GM19023 (cell line): ENCODE measurements at regions not wholly inside any gene's neighbourhood (a gene's known extent, or its start where the extent isn't known, plus 50 kb on each side); places are given as distances from the start of the nearest gene placed in this dataset.
"Not testable (repeated sequence)": the region's sequence is repeated elsewhere in the genome, so short reads cannot be mapped to it uniquely, and the experiment has no call there.

ENCODE experiments used
- ATAC-seq: cut with Tn5 transposase; IDR thresholded peaks from one replicate; pipeline ENCODE4 v1.9.1; 2021; ENCODE audit warnings: mild to moderate bottlenecking, moderate library complexity; ENCODE audit not compliant: unreplicated experiment

DNA sequence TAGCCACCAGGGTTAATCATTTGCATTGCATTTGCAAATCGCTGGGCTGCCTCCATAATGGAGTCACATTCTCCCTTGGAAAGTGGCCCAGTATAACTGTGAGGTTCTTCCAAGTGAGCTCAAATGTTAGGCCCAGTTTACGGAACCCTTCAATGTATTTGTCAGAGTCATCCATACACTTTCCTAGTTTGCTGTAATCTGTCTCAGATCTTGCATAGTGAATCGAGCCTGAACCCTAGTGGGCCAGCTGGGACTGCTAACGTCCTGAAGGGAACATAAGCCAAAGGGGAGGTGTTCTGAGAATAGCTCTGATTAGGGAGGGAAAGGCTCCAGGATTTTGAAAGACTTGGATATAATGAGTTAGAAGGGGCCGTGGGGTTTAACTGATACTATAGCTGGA is 406.3 kb downstream of the SLC6A15 start:
- ATAC-seq, result no peak

- ATAC-seq, result peak; percentile 77
Measured at GRCh38 chr12:84502907-84503787, 409.5 kb downstream of the SLC6A15 start.

DNA sequence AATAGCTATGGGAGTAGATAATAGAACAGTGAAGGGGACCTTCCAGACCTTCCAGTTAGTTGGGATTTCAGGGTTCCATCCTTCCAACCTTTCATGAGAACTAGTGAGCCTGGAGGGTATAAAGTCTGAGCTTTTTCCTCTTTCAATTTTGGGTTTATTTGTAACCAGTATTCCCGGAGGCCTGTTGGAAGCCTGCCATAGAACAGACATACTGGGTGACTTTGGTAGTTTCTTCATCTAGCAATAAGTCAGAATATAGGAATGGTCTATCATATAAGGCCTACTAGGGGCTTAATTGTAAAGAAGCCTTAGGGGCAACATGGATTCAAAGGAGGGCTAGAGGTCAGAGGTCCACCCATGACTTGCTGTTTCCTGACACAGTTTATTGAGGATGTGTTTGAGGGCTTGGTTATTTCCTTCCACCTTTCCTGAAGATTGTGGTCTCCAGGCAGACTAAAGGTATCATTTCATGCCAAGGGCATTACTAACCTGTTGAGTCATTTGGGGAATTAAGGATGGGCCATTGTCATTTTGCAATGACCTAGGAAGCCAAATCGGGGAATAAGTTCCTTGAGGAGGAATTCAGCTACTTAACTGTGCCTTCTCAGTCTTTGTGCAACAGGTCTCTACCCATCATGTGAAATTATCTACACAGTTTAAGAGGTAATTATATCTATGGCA is 410.3 kb downstream of the SLC6A15 start:
- no peak for ATAC-seq

GRCh38 chr12:84497819-84498218 is 414.8 kb downstream of the SLC6A15 start:
- no peak for ATAC-seq

DNA sequence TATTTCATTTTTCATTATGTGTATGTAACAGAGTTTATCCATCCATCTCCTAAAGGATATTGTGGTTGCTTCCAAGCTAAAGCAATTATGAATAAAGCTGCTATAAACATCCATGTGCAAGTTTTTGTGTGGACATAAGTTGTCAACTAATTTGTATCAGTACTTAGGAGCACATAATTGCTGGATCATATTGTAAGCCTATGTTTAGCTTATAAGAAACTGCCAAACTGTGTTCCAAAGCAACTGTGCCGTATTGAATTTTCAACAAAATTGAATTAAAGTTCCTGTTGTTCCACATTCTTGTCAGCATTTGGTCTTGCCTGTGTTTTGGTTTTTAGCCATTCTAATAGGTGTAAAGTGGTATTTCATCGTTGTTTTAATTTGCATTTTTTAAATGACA is 416.9 kb downstream of the SLC6A15 start:
- ATAC-seq, result no peak

DNA sequence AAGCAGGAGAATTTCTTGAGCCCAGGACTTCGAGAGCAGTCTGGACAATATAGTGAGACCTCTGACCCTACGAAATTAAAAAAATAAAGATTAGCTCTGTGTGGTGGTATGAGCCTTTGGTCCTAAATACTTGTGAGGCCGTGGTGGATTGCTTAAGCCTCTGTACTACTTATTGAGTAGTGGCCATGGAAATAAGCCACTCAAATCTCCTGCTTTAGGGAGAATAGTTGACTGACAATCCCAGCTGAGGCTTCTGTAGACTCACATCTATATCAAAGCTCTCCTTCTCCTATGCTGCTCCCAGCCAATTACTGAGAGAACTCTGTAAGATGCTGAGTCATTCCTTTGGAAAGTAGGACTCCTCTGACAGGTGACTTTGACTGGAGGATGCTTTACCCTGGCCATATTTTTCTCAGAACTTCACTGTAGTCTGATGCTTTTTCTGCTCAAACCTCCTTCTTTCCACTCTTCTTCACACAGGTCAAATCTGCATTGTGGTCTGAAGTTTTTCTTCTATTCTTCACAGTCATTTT is 420.2 kb downstream of the SLC6A15 start:
- ATAC-seq, result no peak

GRCh38 chr12:84484798-84485197 is 427.8 kb downstream of the SLC6A15 start:
- ATAC-seq, result no peak

DNA sequence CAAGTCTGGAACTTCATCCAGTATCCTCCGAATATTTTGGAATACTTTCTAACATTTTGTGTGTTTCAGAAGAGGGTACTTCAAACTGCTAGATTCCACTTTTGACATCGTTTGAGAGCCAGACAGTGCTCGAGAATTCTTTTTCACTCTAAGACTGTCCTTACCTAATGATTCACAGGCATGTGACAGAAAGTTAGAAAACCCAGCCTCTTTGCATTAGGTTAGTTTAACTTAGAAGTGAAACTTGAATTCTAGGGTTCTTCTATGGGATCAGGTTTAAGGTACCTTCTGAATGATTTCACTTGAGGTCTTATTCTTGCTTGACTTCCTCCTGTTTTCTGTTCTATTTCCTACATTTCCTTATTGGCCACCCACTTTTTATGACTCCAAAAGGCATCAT is 431.8 kb downstream of the SLC6A15 start:
- ATAC-seq, result no peak

- no peak for ATAC-seq
Measured at GRCh38 chr12:84470361-84470760, 442.2 kb downstream of the SLC6A15 start.

- ATAC-seq, result no peak
Measured at GRCh38 chr12:84464616-84465015, 448.0 kb downstream of the SLC6A15 start.

- no peak for ATAC-seq
Measured at GRCh38 chr12:84463741-84464495, 448.7 kb downstream of the SLC6A15 start.

- ATAC-seq, result no peak
Measured at GRCh38 chr12:84455598-84455997, 457.0 kb downstream of the SLC6A15 start.

DNA sequence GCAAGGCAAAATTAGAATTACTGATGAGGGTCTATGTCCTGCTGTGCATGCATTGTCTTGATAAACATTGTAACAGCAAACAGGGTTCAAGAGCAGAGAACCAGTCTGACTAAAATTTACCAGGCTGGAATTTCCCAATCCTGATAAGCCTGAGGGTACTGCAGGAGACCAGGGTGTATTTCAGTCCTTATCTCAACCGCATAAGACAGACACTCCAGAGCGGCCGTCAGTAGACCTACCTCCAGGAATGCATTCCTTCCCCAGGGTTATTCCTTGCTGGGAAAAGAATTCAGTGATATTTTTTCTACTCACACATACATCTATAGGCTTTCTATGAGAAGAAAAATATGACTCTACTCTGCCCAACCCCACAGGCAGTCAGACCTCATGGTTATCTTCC is 466.1 kb downstream of the SLC6A15 start:
- not testable (repeated sequence) for ATAC-seq

DNA sequence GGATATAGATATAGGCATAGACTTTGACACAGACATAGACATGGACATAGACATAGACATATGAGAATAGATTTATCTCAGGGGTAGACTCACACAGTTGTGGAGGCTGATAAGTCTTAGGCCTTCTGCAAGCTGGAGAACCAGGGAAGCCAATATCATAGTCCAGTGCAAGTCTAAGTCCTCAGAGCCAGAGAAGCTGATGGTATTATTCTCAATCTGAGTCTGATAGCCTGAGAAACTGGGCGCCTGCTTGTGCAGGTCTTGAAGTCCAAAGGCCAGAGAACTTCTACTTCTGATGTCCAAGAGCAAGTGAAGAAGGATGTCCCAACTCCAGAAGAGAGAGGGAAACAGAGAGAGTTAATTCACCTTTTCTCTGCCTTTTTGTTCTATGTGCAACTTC is 476.5 kb downstream of the SLC6A15 start:
- ATAC-seq, result no peak

- ATAC-seq, result no peak
Measured at GRCh38 chr12:84435682-84436081, 476.9 kb downstream of the SLC6A15 start.

DNA sequence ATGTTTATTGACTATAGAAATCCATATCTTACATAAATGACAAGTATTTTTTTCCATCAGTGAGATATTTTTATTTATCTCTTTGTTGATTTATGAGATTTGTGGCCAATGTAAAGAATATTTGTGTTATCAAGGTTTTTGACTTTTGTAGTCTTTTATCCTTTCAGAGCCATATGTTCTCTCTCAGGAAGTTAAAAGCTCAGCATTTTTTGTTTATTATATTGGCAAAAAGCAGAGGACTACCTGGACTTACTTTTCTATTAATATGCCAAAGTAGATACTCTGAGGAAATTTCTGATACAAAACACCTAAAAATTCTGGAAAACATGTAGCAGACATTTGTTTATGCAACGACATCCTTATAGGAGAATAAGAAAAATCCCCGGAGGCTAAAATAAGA is 490.3 kb downstream of the SLC6A15 start:
- ATAC-seq, result no peak

DNA sequence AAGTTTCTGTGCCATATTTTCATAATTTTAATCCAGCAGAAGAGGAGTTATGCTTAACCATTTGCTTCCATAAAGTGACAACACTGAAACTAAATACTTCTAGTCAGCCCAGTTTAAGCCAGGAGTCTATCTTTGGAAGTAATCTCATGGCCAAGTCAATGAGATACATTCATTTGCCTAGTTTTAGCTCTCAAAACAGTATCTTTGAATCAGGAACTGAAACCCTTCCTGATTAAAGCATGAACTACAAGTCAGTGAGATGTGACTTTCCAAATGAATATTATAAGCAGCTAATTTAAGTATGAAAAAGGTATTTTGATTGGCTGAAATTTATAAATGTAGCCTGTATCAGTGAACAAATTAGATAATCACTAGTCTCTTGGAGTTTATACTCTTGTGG is 491.5 kb downstream of the SLC6A15 start:
- ATAC-seq, result no peak

DNA sequence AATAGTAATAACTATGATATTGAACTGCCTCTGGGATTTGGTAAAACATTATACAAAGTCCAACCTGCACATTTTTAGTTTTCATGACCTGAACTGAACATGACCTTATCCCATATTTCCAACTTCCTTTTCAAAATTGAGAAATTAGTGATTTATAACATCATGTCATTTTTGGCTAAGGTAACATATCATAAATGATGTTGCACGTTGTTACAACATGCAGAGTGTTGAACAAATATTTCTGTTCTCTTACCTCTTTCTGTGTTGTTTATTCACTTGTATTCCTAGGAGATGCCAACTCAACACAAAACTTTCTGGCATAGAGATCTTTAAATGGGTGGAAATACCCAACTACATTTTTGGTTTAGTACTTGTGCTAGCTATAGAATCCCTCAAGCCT is 496.0 kb downstream of the SLC6A15 start:
- no peak for ATAC-seq

GRCh38 chr12:84415946-84416345 is 496.7 kb downstream of the SLC6A15 start:
- ATAC-seq, result no peak

- ATAC-seq, result no peak
Measured at GRCh38 chr12:84413656-84414055, 498.9 kb downstream of the SLC6A15 start.

- ATAC-seq, result no peak
Measured at GRCh38 chr12:84412226-84412625, 500.4 kb downstream of the SLC6A15 start.
